ENCODE measurements at regions not wholly inside any gene's neighbourhood (a gene's known extent, or its start where the extent isn't known, plus 50 kb on each side); places are given as distances from the start of the nearest gene placed in this dataset.

- Mint-ChIP-seq H3K4me3 (no peak overlapping the region), H3K27ac (no peak overlapping the region), H3K27me3 (no peaks in the 10 kb centered on the region), H3K9me3 (peaks cover 36% of the 10 kb centered on the region), H3K36me3 (ENCODE audit: low read depth) (no peaks in the 10 kb centered on the region), H3K4me1 (ENCODE audit: low read depth) (no peaks in the 10 kb centered on the region)
- intact Hi-C loops (cut with micrococcal nuclease) = no loop called here
These were observed 2106.3 kb upstream of the WWC1 start for GRCh38 chr5:166185185-166185584.

- Mint-ChIP-seq H3K27me3 (no peaks in the 10 kb centered on the region), H3K9me3 (peaks cover 32% of the 10 kb centered on the region), H3K27ac (no peak overlapping the region), H3K4me3 (no peak overlapping the region), H3K36me3 (ENCODE audit: low read depth) (no peaks in the 10 kb centered on the region), H3K4me1 (ENCODE audit: low read depth) (no peaks in the 10 kb centered on the region)
- intact Hi-C loops (cut with micrococcal nuclease) = no loop called here
These were observed 2102.7 kb upstream of the WWC1 start for GRCh38 chr5:166188501-166189325.

GRCh38 chr5:166192696-166193095, 2098.7 kb upstream of the WWC1 start:
- Mint-ChIP-seq H3K4me1 (ENCODE audit: low read depth) (no peaks in the 10 kb centered on the region), H3K27me3 (no peaks in the 10 kb centered on the region), H3K9me3 (peaks cover 21% of the 10 kb centered on the region), H3K36me3 (ENCODE audit: low read depth) (no peaks in the 10 kb centered on the region), H3K4me3 (no peak overlapping the region), H3K27ac (no peak overlapping the region)
- intact Hi-C loops (cut with micrococcal nuclease) = no loop called here

GRCh38 chr5:166195981-166196380, 2095.5 kb upstream of the WWC1 start:
- no peaks in the 10 kb centered on the region for H3K27me3 Mint-ChIP-seq
- no peak overlapping the region for H3K27ac Mint-ChIP-seq

GRCh38 chr5:166200532-166200931, 2090.9 kb upstream of the WWC1 start:
- no peak overlapping the region for H3K4me3 Mint-ChIP-seq
- no peaks in the 10 kb centered on the region for H3K36me3 Mint-ChIP-seq (ENCODE audit: low read depth)
- peaks cover 18% of the 10 kb centered on the region for H3K9me3 Mint-ChIP-seq
- intact Hi-C loops (cut with micrococcal nuclease) = no loop called here
- no peaks in the 10 kb centered on the region for H3K4me1 Mint-ChIP-seq (ENCODE audit: low read depth)
- H3K27me3 Mint-ChIP-seq = no peaks in the 10 kb centered on the region
- H3K27ac Mint-ChIP-seq = no peak overlapping the region

More at GRCh38 chr5:166195981-166196380, 2095.5 kb upstream of the WWC1 start:
- no peaks in the 10 kb centered on the region for H3K36me3 Mint-ChIP-seq (ENCODE audit: low read depth)
- intact Hi-C loops (cut with micrococcal nuclease) = no loop called here
- H3K4me3 Mint-ChIP-seq = no peak overlapping the region
- no peaks in the 10 kb centered on the region for H3K9me3 Mint-ChIP-seq
- H3K4me1 Mint-ChIP-seq (ENCODE audit: low read depth) = no peaks in the 10 kb centered on the region

- no peaks in the 10 kb centered on the region for H3K36me3 Mint-ChIP-seq (ENCODE audit: low read depth)
- H3K4me1 Mint-ChIP-seq (ENCODE audit: low read depth) = no peaks in the 10 kb centered on the region
- no peak overlapping the region for H3K4me3 Mint-ChIP-seq
- no peaks in the 10 kb centered on the region for H3K27me3 Mint-ChIP-seq
- no peak overlapping the region for H3K27ac Mint-ChIP-seq
- intact Hi-C loops (cut with micrococcal nuclease) = no loop called here
- peaks cover 20% of the 10 kb centered on the region for H3K9me3 Mint-ChIP-seq
These were observed 2079.8 kb upstream of the WWC1 start for GRCh38 chr5:166211640-166212039.

GRCh38 chr5:166236327-166236726, 2055.1 kb upstream of the WWC1 start:
- Mint-ChIP-seq H3K27ac (no peak overlapping the region), H3K36me3 (ENCODE audit: low read depth) (no peaks in the 10 kb centered on the region), H3K4me1 (ENCODE audit: low read depth) (no peaks in the 10 kb centered on the region), H3K27me3 (no peaks in the 10 kb centered on the region), H3K9me3 (peaks cover 39% of the 10 kb centered on the region), H3K4me3 (no peak overlapping the region)
- intact Hi-C loops (cut with micrococcal nuclease) = no loop called here

- Mint-ChIP-seq H3K9me3 (peaks cover 40% of the 10 kb centered on the region), H3K4me3 (no peak overlapping the region), H3K4me1 (ENCODE audit: low read depth) (no peaks in the 10 kb centered on the region), H3K27ac (no peak overlapping the region), H3K36me3 (ENCODE audit: low read depth) (no peaks in the 10 kb centered on the region), H3K27me3 (no peaks in the 10 kb centered on the region)
- intact Hi-C loops (cut with micrococcal nuclease) = no loop called here
These were observed 2050.7 kb upstream of the WWC1 start for GRCh38 chr5:166240705-166241104.

- Mint-ChIP-seq H3K4me3 (no peak overlapping the region), H3K9me3 (peaks cover 45% of the 10 kb centered on the region), H3K36me3 (ENCODE audit: low read depth) (no peaks in the 10 kb centered on the region), H3K27ac (no peak overlapping the region), H3K27me3 (no peaks in the 10 kb centered on the region), H3K4me1 (ENCODE audit: low read depth) (no peaks in the 10 kb centered on the region)
- intact Hi-C loops (cut with micrococcal nuclease) = no loop called here
These were observed 2045.9 kb upstream of the WWC1 start for GRCh38 chr5:166245556-166245955.

GRCh38 chr5:166251786-166252185, 2039.7 kb upstream of the WWC1 start:
- H3K9me3 Mint-ChIP-seq = peaks cover 42% of the 10 kb centered on the region
- no peaks in the 10 kb centered on the region for H3K4me1 Mint-ChIP-seq (ENCODE audit: low read depth)
- no peaks in the 10 kb centered on the region for H3K27me3 Mint-ChIP-seq
- H3K27ac Mint-ChIP-seq = no peak overlapping the region
- no peak overlapping the region for H3K4me3 Mint-ChIP-seq
- no peaks in the 10 kb centered on the region for H3K36me3 Mint-ChIP-seq (ENCODE audit: low read depth)
- intact Hi-C loops (cut with micrococcal nuclease) = no loop called here

GRCh38 chr5:166257661-166258060, 2033.8 kb upstream of the WWC1 start:
- intact Hi-C loops (cut with micrococcal nuclease) = no loop called here
- Mint-ChIP-seq H3K4me3 (no peak overlapping the region), H3K27ac (no peak overlapping the region), H3K9me3 (peaks cover 35% of the 10 kb centered on the region), H3K27me3 (no peaks in the 10 kb centered on the region), H3K36me3 (ENCODE audit: low read depth) (no peaks in the 10 kb centered on the region), H3K4me1 (ENCODE audit: low read depth) (no peaks in the 10 kb centered on the region)

GRCh38 chr5:166262395-166262794, 2029.0 kb upstream of the WWC1 start:
- Mint-ChIP-seq H3K4me3 (no peak overlapping the region), H3K27me3 (no peaks in the 10 kb centered on the region), H3K27ac (no peak overlapping the region), H3K9me3 (peaks cover 26% of the 10 kb centered on the region), H3K36me3 (ENCODE audit: low read depth) (no peaks in the 10 kb centered on the region), H3K4me1 (ENCODE audit: low read depth) (no peaks in the 10 kb centered on the region)
- intact Hi-C loops (cut with micrococcal nuclease) = no loop called here

- Mint-ChIP-seq H3K4me1 (ENCODE audit: low read depth) (no peaks in the 10 kb centered on the region), H3K4me3 (no peak overlapping the region), H3K9me3 (peaks cover 22% of the 10 kb centered on the region), H3K36me3 (ENCODE audit: low read depth) (no peaks in the 10 kb centered on the region), H3K27ac (no peak overlapping the region), H3K27me3 (no peaks in the 10 kb centered on the region)
- intact Hi-C loops (cut with micrococcal nuclease) = no loop called here
These were observed 2023.5 kb upstream of the WWC1 start for GRCh38 chr5:166267907-166268306.

- H3K27me3 Mint-ChIP-seq = no peaks in the 10 kb centered on the region
- intact Hi-C loops (cut with micrococcal nuclease) = no loop called here
These were observed 2020.7 kb upstream of the WWC1 start for GRCh38 chr5:166270712-166271111.

GRCh38 chr5:166276006-166276405, 2015.4 kb upstream of the WWC1 start:
- Mint-ChIP-seq H3K36me3 (ENCODE audit: low read depth) (no peaks in the 10 kb centered on the region), H3K27me3 (no peaks in the 10 kb centered on the region), H3K27ac (no peak overlapping the region), H3K4me1 (ENCODE audit: low read depth) (no peaks in the 10 kb centered on the region), H3K9me3 (peaks cover 36% of the 10 kb centered on the region), H3K4me3 (no peak overlapping the region)
- intact Hi-C loops (cut with micrococcal nuclease) = no loop called here

More at GRCh38 chr5:166270712-166271111, 2020.7 kb upstream of the WWC1 start:
- Mint-ChIP-seq H3K9me3 (peaks cover 23% of the 10 kb centered on the region), H3K4me3 (no peak overlapping the region), H3K36me3 (ENCODE audit: low read depth) (no peaks in the 10 kb centered on the region), H3K27ac (no peak overlapping the region), H3K4me1 (ENCODE audit: low read depth) (no peaks in the 10 kb centered on the region)

All from dendritic cell treated with granulocyte-macrophage colony-stimulating factor and Interleukin-4, amounts not matched to agents 40 ng/mL and 50 ng/mL, for 4 days (primary cell).